ENCODE measurements at regions not wholly inside any gene's neighbourhood (a gene's known extent, or its start where the extent isn't known, plus 50 kb on each side); places are given as distances from the start of the nearest gene placed in this dataset.
"Not testable (repeated sequence)": the region's sequence is repeated elsewhere in the genome, so short reads cannot be mapped to it uniquely, and the experiment has no call there.

GRCh38 chr2:132315546-132315945, 101.1 kb upstream of the GPR39 start:
- not testable (repeated sequence) for TF ChIP-seq REST (IDR thresholded peaks at IDR 0.05; ENCODE audit: insufficient read depth in 1 of 2, low read depth in 2 of 2, low read length in 1 of 2); CTCF (IDR thresholded peaks at IDR 0.05)

Measured in Panc1 (cell line).